Smooth muscle cell (in vitro differentiated cells): ENCODE measurements at regions not wholly inside any gene's neighbourhood (a gene's known extent, or its start where the extent isn't known, plus 50 kb on each side); places are given as distances from the start of the nearest gene placed in this dataset.

ENCODE experiments used
- DNase-seq: peaks from one replicate; lab custom pipeline; 2025; ENCODE audit not compliant: unreplicated experiment; lab: John Stamatoyannopoulos, UW
- H2AFZ ChIP-seq: fragments of 200-600 bp; sonication (generic); 2 replicates; pipeline ENCODE4 v1.6.0; 2016; ENCODE audit warnings: antibody characterized with exemption, low read depth, mild to moderate bottlenecking
- H3F3A ChIP-seq: fragments of 200-600 bp; sonication (generic); 2 replicates; pipeline ENCODE4 v1.6.0; 2017; ENCODE audit warnings: antibody characterized with exemption, low read depth
- H3K27ac ChIP-seq: fragments of 200-600 bp; sonication (generic); 2 replicates; pipeline ENCODE4 v1.5.1; 2016; ENCODE audit warnings: low read depth, mild to moderate bottlenecking
- H3K27me3 ChIP-seq: fragments of 200-600 bp; sonication (generic); 2 replicates; pipeline ENCODE4 v1.6.1; 2016; ENCODE audit warnings: low read depth, mild to moderate bottlenecking
- H3K36me3 ChIP-seq: fragments of 200-600 bp; sonication (generic); 2 replicates; pipeline ENCODE4 v1.5.1; 2016; ENCODE audit warnings: low read depth
- H3K4me1 ChIP-seq: fragments of 200-600 bp; sonication (generic); 2 replicates; pipeline ENCODE4 v1.5.1; 2016; ENCODE audit warnings: low read depth
- H3K4me2 ChIP-seq: fragments of 200-600 bp; sonication (generic); 2 replicates; pipeline ENCODE4 v1.6.0; 2016; ENCODE audit warnings: mild to moderate bottlenecking
- H3K4me3 ChIP-seq: fragments of 200-600 bp; sonication (generic); 2 replicates; pipeline ENCODE4 v1.5.1; 2016; ENCODE audit warnings: mild to moderate bottlenecking
- H3K79me2 ChIP-seq: fragments of 200-600 bp; sonication (generic); 2 replicates; pipeline ENCODE4 v1.6.0; 2016; ENCODE audit warnings: low read depth, mild to moderate bottlenecking
- H3K9ac ChIP-seq: fragments of 200-600 bp; sonication (generic); 2 replicates; pipeline ENCODE4 v1.6.0; 2016; ENCODE audit warnings: low read depth
- H3K9me3 ChIP-seq: fragments of 200-600 bp; sonication (generic); replicated peaks from 2 replicates; pipeline ENCODE4 v1.5.1; 2016; ENCODE audit warnings: low read depth
- H4K20me1 ChIP-seq: fragments of 200-600 bp; sonication (generic); 2 replicates; pipeline ENCODE4 v1.6.0; 2016; ENCODE audit warnings: low read depth
- WGBS: methylation state at CpG from one replicate; pipeline ENCODE4 v1.1.7; 2016; ENCODE audit warnings: low lambda C conversion rate; 5-methylcytosine and 5-hydroxymethylcytosine counted together
- TF ChIP-seq, protein P1 (sequence below): fragments of 200-600 bp; sonication (generic); IDR thresholded peaks from 2 replicates; pipeline ENCODE4 v1.5.1; 2017; ENCODE audit warnings: borderline replicate concordance, mild to moderate bottlenecking, antibody characterized with exemption; ENCODE audit not compliant: insufficient read depth, poor library complexity, severe bottlenecking

DNA sequence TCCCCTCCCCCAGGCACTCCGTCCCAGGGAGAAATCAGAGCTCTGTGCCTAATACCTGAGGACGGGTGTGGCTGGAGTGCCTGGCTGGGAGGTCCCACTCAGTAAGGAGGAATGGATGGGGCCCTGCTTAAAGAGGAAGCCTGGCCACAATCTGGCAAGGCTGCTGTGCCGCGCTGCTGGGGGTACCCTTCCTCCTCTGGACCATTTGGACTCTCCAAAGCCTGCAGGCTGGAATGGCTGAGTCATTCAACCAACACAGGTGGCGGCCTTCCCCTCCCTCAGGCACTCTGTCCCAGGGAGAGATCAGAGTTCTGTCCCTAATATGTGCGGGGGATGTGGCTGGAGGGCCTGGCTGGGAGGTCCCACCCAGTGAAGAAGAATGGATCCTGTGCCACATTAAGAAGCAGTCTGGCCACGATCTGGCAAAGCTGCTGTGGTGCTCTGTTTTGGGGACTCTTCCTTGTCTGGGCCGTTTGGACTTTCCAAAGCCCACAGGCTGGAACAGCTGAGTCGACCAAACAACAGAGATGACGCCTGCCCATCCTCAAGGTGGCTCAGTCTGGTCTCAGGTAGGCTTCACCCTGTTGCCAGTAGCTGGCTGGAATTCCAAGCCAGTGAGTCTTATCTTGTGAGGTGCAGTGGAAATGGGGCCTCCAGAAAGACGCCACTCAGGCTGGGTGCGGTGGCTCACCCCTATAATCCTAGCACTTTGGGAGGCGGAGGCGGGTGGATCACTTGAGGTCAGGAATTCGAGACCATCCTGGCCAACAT, 127.3 kb upstream of the HUWE1 start:
- WGBS, result 81% methylated on average over 15 of the region's 15 CpGs
- Histone ChIP-seq H4K20me1 (no peaks in the 10 kb centered on the region), H3K4me3 (no peak overlapping the region), H3K4me2 (no peak overlapping the region), H3K79me2 (no peaks in the 10 kb centered on the region), H2AFZ (no peak overlapping the region), H3K36me3 (no peaks in the 10 kb centered on the region), H3K27me3 (no peaks in the 10 kb centered on the region), H3K4me1 (no peaks in the 10 kb centered on the region), H3K27ac (no peak overlapping the region), H3F3A (no peaks in the 10 kb centered on the region), H3K9ac (no peak overlapping the region), H3K9me3 (no peaks in the 10 kb centered on the region)
- TF ChIP-seq, protein P1, sequence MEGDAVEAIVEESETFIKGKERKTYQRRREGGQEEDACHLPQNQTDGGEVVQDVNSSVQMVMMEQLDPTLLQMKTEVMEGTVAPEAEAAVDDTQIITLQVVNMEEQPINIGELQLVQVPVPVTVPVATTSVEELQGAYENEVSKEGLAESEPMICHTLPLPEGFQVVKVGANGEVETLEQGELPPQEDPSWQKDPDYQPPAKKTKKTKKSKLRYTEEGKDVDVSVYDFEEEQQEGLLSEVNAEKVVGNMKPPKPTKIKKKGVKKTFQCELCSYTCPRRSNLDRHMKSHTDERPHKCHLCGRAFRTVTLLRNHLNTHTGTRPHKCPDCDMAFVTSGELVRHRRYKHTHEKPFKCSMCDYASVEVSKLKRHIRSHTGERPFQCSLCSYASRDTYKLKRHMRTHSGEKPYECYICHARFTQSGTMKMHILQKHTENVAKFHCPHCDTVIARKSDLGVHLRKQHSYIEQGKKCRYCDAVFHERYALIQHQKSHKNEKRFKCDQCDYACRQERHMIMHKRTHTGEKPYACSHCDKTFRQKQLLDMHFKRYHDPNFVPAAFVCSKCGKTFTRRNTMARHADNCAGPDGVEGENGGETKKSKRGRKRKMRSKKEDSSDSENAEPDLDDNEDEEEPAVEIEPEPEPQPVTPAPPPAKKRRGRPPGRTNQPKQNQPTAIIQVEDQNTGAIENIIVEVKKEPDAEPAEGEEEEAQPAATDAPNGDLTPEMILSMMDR, result no peak
- no peak for DNase-seq

DNA sequence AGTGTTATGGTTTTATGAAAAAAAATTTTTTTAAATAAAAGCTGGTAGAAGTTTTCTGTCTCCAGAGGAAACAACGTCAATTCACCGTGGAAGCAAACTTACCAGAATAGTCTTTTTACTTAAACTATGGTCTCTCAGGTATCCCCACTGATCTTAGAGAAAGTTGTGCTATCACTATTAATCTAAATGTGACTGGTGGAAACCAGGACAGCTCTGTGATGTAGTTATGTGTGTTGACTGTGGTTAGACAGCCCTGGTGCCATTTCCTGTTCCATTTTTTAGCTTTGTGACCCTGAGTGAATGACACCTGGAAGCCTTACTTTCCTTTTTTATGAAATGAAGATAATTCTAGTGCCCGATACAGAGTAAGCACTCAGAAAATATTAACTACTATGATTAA, 111.8 kb upstream of the HUWE1 start:
- Histone ChIP-seq H3K9ac (no peak overlapping the region), H3K4me2 (no peak overlapping the region), H3K79me2 (no peaks in the 10 kb centered on the region), H4K20me1 (no peaks in the 10 kb centered on the region), H3K36me3 (no peaks in the 10 kb centered on the region), H3K4me1 (no peaks in the 10 kb centered on the region), H3K27me3 (no peaks in the 10 kb centered on the region), H2AFZ (no peak overlapping the region), H3K4me3 (no peak overlapping the region), H3F3A (no peaks in the 10 kb centered on the region), H3K9me3 (no peaks in the 10 kb centered on the region), H3K27ac (no peak overlapping the region)
- 93% methylated on average over 3 of the region's 3 CpGs for WGBS
- TF ChIP-seq, protein P1, result no peak
- DNase-seq, result no peak

DNA sequence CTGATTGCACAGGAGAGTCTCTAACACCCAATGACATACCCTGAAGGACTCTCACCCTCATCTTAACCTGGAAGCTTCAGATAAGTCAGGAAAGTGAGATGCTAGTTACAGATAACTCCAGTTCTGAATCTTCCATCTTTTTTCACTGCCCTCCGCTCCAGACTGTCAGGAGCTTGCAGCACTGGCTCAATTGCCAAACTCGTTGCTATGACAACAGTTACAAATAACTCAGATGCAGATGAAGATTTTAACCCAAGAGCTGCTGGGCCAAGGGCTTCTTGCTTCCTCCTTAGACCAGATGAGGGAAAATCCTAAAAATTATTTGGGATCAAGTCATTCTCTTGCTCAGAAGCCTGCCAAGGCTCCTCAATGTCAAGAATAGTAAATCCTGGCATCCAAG, 109.1 kb upstream of the HUWE1 start:
- Histone ChIP-seq H3K4me1 (no peaks in the 10 kb centered on the region), H3K9me3 (no peaks in the 10 kb centered on the region), H3K4me3 (no peak overlapping the region), H3K27me3 (no peaks in the 10 kb centered on the region), H3K79me2 (no peaks in the 10 kb centered on the region), H4K20me1 (no peaks in the 10 kb centered on the region), H3K36me3 (no peaks in the 10 kb centered on the region), H2AFZ (no peak overlapping the region), H3K4me2 (no peak overlapping the region), H3K27ac (no peak overlapping the region), H3K9ac (no peak overlapping the region), H3F3A (no peaks in the 10 kb centered on the region)
- 42% methylated on average over 2 of the region's 2 CpGs for WGBS
- no peak for DNase-seq
- TF ChIP-seq, protein P1, result no peak

DNA sequence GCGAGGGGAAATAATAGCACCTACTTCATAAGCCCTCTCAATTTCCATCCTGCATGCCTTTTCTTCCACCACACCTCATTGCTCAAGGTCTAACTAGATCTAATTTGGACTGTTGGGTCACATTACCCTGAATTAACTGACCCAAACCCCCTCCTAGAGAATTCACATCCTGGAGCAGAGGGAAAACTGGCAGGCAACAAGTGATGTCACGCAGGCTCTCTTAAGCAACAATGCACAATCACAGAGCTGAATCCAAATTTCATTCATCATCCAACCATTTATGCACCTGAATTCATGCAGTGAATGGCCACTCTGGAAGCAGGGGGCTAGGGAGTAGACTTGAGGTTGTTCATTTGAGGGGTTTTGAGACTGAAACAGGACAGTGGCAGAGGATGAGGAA, 107.7 kb upstream of the HUWE1 start:
- TF ChIP-seq, protein P1, result no peak
- H3K36me3 ChIP-seq, result no peaks in the 10 kb centered on the region
- no peaks in the 10 kb centered on the region for H4K20me1 ChIP-seq
- no peaks in the 10 kb centered on the region for H3F3A ChIP-seq
- H2AFZ ChIP-seq, result no peak overlapping the region
- DNase-seq, result no peak
- H3K9ac ChIP-seq, result no peak overlapping the region
- H3K4me2 ChIP-seq, result no peak overlapping the region
- H3K9me3 ChIP-seq, result no peaks in the 10 kb centered on the region
- no peaks in the 10 kb centered on the region for H3K27me3 ChIP-seq
- no peaks in the 10 kb centered on the region for H3K4me1 ChIP-seq
- H3K27ac ChIP-seq, result no peak overlapping the region
- no peaks in the 10 kb centered on the region for H3K79me2 ChIP-seq
- 85% methylated on average over 2 of the region's 2 CpGs for WGBS
- no peak overlapping the region for H3K4me3 ChIP-seq
